ENCODE measurements at regions not wholly inside any gene's neighbourhood (a gene's known extent, or its start where the extent isn't known, plus 50 kb on each side); places are given as distances from the start of the nearest gene placed in this dataset.

DNA sequence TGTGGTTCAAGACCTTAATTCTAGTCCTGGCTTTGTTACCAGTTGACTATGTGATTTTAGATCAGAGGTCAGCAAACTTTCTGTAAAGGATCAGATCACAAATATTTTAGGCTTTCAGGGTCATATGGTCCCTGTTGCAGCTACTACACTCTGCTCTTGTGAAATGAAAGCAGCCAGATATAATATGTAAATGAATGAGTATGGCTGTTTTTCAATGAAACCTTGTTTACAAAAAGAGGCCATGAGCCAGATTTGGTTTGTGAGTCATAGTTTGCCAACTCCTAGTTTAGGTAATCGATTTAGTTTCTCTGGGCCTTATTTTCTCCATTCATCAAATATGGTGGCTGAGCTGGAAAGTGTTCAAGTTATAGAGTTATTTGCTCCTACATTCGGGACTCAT lies 346.7 kb downstream of the NUF2 start:
- DNase-seq (ENCODE audit: low read depth, low spot score) (no peak), ATAC-seq (no peak)
- BruUV-seq (replicated peaks), result no TSS peak
- Histone ChIP-seq H2AFZ (ENCODE audit: low read depth, low read length, poor library complexity, severe bottlenecking) (no peak overlapping the region), H3K79me2 (ENCODE audit: insufficient read depth, low read length) (no peaks in the 10 kb centered on the region), H3K36me3 (ENCODE audit: control insufficient read depth in 1 of 2, insufficient read depth in 2 of 2, low read length in 2 of 2) (no peaks in the 10 kb centered on the region), H3K4me1 (ENCODE audit: control insufficient read depth in 1 of 2, insufficient read depth in 2 of 2, low read length in 2 of 2) (no peaks in the 10 kb centered on the region), H3K4me2 (ENCODE audit: low read length) (no peak overlapping the region), H3K27ac (ENCODE audit: low read depth, low read length) (no peak overlapping the region), H3K9me2 (ENCODE audit: insufficient read depth) (no peaks in the 10 kb centered on the region), H3K27me3 (ENCODE audit: insufficient read depth, low read length) (no peaks in the 10 kb centered on the region), H3K9me3 (ENCODE audit: control insufficient read depth in 1 of 2, insufficient read depth in 1 of 2, low read depth in 1 of 2, low read length in 2 of 2) (no peaks in the 10 kb centered on the region), H4K20me1 (ENCODE audit: insufficient read depth) (no peaks in the 10 kb centered on the region), H3K9ac (ENCODE audit: low read length) (no peak overlapping the region), H3K4me3 (replicated peaks in 1 of 2; ENCODE audit: low read depth in 1 of 2, low read length in 2 of 2) (no peak overlapping the region)
- RAD21 ChIA-PET (ENCODE audit: low non-redundant PET in 1 of 2, low total read pairs in 2 of 2, uncharacterized antibody in 2 of 2, unreplicated experiment in 2 of 2), result no interaction called here
- CTCF ChIA-PET, result no interaction called here
- no peak for TF ChIP-seq ZFX (IDR thresholded peaks at IDR 0.05)
- no peak for TF ChIP-seq SRF (IDR thresholded peaks at IDR 0.05; ENCODE audit: low read depth)
- no peak for TF ChIP-seq ELF1 (IDR thresholded peaks at IDR 0.05; ENCODE audit: borderline replicate concordance, low read depth)
- no peak for TF ChIP-seq SIN3A (IDR thresholded peaks at IDR 0.05; ENCODE audit: low read depth)
- TF ChIP-seq CEBPB (IDR thresholded peaks at IDR 0.05; ENCODE audit: low read depth), result no peak
- no peak for TF ChIP-seq RAD21 (IDR thresholded peaks at IDR 0.05; ENCODE audit: low read depth)
- no peak for TF ChIP-seq EGR1 (IDR thresholded peaks at IDR 0.05; ENCODE audit: low read depth)
- intact Hi-C loops (cut with micrococcal nuclease), result no loop called here
- POLR2A ChIA-PET, result no interaction called here

- RAD21 ChIA-PET (ENCODE audit: low non-redundant PET in 1 of 2, low total read pairs in 2 of 2, uncharacterized antibody in 2 of 2, unreplicated experiment in 2 of 2), result no interaction called here
- no peak for DNase-seq (ENCODE audit: low read depth, low spot score)
- H3K27ac ChIP-seq (ENCODE audit: low read depth, low read length), result no peak overlapping the region
- H3K79me2 ChIP-seq (ENCODE audit: insufficient read depth, low read length), result no peaks in the 10 kb centered on the region
- H3K36me3 ChIP-seq (ENCODE audit: control insufficient read depth in 1 of 2, insufficient read depth in 2 of 2, low read length in 2 of 2), result no peaks in the 10 kb centered on the region
- no peaks in the 10 kb centered on the region for H3K9me2 ChIP-seq (ENCODE audit: insufficient read depth)
- no peaks in the 10 kb centered on the region for H3K9me3 ChIP-seq (ENCODE audit: control insufficient read depth in 1 of 2, insufficient read depth in 1 of 2, low read depth in 1 of 2, low read length in 2 of 2)
- POLR2A ChIA-PET, result no interaction called here
- BruUV-seq (replicated peaks), result no TSS peak
- intact Hi-C loops (cut with micrococcal nuclease), result no loop called here
- no peaks in the 10 kb centered on the region for H3K4me1 ChIP-seq (ENCODE audit: control insufficient read depth in 1 of 2, insufficient read depth in 2 of 2, low read length in 2 of 2)
- no peak overlapping the region for H3K4me2 ChIP-seq (ENCODE audit: low read length)
- TF ChIP-seq FOSL1 (IDR thresholded peaks at IDR 0.05; ENCODE audit: low read depth), result no peak
- TF ChIP-seq CBX3 (IDR thresholded peaks at IDR 0.05; ENCODE audit: low read depth), result no peak
- no peak for TF ChIP-seq RAD21 (IDR thresholded peaks at IDR 0.05; ENCODE audit: low read depth)
- no peak for TF ChIP-seq ZFX (IDR thresholded peaks at IDR 0.05)
- no peak for TF ChIP-seq ELF1 (IDR thresholded peaks at IDR 0.05; ENCODE audit: borderline replicate concordance, low read depth)
- TF ChIP-seq TCF7L2 (IDR thresholded peaks at IDR 0.05; ENCODE audit: borderline replicate concordance, extremely low read depth, insufficient read depth, insufficient read length), result no peak
- no peak for TF ChIP-seq ZBTB33 (IDR thresholded peaks at IDR 0.05; ENCODE audit: extremely low read depth, insufficient replicate concordance, low read length)
- TF ChIP-seq CEBPB (IDR thresholded peaks at IDR 0.05; ENCODE audit: low read depth), result no peak
- no peak overlapping the region for H2AFZ ChIP-seq (ENCODE audit: low read depth, low read length, poor library complexity, severe bottlenecking)
- H3K27me3 ChIP-seq (ENCODE audit: insufficient read depth, low read length), result no peaks in the 10 kb centered on the region
- CTCF ChIA-PET, result no interaction called here
- no peak overlapping the region for H3K9ac ChIP-seq (ENCODE audit: low read length)
- no peak overlapping the region for H3K4me3 ChIP-seq (replicated peaks in 1 of 2; ENCODE audit: low read depth in 1 of 2, low read length in 2 of 2)
- no peaks in the 10 kb centered on the region for H4K20me1 ChIP-seq (ENCODE audit: insufficient read depth)
- ATAC-seq, result no peak
Measured at GRCh38 chr1:163670989-163671757, 349.4 kb downstream of the NUF2 start.

All from HCT116 (cell line).